H1 (cell line): ENCODE measurements at regions not wholly inside any gene's neighbourhood (a gene's known extent, or its start where the extent isn't known, plus 50 kb on each side); places are given as distances from the start of the nearest gene placed in this dataset.

ENCODE experiments used
- CHD7 ChIP-seq: fragments of 300-600 bp; sonication (generic); IDR thresholded peaks from 2 replicates; pipeline ENCODE4 v1.7.1; 2012; ENCODE audit warnings: low read length, moderate library complexity, mild to moderate bottlenecking, inconsistent platforms; ENCODE audit not compliant: insufficient replicate concordance
- SIRT6 ChIP-seq: IDR thresholded peaks from one replicate; pipeline ENCODE4 v1.7.1; 2012; ENCODE audit warnings: low read length, inconsistent platforms
- SUZ12 ChIP-seq: fragments of 200-600 bp; sonication (generic); IDR thresholded peaks from 2 replicates; pipeline ENCODE4 v1.6.1; 2012; ENCODE audit warnings: mild to moderate bottlenecking, inconsistent platforms, low read length, moderate library complexity, mixed read lengths

- TF ChIP-seq CHD7, result no peak
- TF ChIP-seq SIRT6, result no peak
- no peak for TF ChIP-seq SUZ12
Observed at GRCh38 chr2:196226058-196226706, 54.8 kb upstream of the STK17B start (continued).
